GM06990 (cell line): ENCODE measurements at regions not wholly inside any gene's neighbourhood (a gene's known extent, or its start where the extent isn't known, plus 50 kb on each side); places are given as distances from the start of the nearest gene placed in this dataset.

Experiments used
- DNase-seq: peaks from one replicate; pipeline ENCODE4 v3.0.0-alpha.2; 2011; ENCODE audit not compliant: insufficient read length; ENCODE audit errors: extremely low read depth
- H3K27me3 ChIP-seq: replicated peaks from 2 replicates; pipeline ENCODE4 v1.6.0; 2011; ENCODE audit warnings: low read length; ENCODE audit not compliant: control insufficient read depth, insufficient read depth
- H3K36me3 ChIP-seq: 2 replicates; pipeline ENCODE4 v1.5.1; 2011; ENCODE audit warnings: low read length; ENCODE audit not compliant: control insufficient read depth, insufficient read depth
- H3K4me3 ChIP-seq: replicated peaks from 2 replicates; pipeline ENCODE4 v1.5.1; 2011; ENCODE audit warnings: low read depth, mild to moderate bottlenecking, control low read depth, low read length
- TF ChIP-seq, protein P1 (sequence below): IDR thresholded peaks from 2 replicates; pipeline ENCODE4 v1.5.1; 2011; ENCODE audit warnings: low read length, control low read depth, mild to moderate bottlenecking, inconsistent platforms; ENCODE audit not compliant: insufficient read depth, poor library complexity, severe bottlenecking

DNA sequence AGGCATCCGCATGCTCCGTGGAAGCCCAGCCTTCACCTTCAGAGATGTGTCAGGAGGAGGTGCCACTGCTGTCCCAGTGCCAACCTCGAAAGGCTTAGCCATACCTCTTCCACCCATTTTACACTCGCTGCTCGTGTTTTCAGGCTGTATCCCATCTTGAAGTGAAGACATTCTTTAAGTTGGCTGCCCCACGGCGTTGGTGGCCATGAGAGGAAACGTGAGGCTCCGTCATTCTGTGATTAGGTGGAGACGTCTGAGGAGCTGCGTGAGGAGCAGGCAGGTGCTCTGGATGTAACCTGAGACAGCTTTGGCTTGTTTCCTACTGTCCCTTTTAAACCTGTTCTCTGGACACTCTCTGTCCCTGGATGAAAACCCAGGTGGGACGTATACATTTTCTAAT is 159.9 kb upstream of the RNF32 start:
- DNase-seq, result no peak
- TF ChIP-seq, protein P1, sequence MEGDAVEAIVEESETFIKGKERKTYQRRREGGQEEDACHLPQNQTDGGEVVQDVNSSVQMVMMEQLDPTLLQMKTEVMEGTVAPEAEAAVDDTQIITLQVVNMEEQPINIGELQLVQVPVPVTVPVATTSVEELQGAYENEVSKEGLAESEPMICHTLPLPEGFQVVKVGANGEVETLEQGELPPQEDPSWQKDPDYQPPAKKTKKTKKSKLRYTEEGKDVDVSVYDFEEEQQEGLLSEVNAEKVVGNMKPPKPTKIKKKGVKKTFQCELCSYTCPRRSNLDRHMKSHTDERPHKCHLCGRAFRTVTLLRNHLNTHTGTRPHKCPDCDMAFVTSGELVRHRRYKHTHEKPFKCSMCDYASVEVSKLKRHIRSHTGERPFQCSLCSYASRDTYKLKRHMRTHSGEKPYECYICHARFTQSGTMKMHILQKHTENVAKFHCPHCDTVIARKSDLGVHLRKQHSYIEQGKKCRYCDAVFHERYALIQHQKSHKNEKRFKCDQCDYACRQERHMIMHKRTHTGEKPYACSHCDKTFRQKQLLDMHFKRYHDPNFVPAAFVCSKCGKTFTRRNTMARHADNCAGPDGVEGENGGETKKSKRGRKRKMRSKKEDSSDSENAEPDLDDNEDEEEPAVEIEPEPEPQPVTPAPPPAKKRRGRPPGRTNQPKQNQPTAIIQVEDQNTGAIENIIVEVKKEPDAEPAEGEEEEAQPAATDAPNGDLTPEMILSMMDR, result no peak
- Histone ChIP-seq H3K27me3 (no peaks in the 10 kb centered on the region; the same call in 1 of the 2 replicates), H3K36me3 (no peaks in the 10 kb centered on the region), H3K4me3 (no peak overlapping the region)

DNA sequence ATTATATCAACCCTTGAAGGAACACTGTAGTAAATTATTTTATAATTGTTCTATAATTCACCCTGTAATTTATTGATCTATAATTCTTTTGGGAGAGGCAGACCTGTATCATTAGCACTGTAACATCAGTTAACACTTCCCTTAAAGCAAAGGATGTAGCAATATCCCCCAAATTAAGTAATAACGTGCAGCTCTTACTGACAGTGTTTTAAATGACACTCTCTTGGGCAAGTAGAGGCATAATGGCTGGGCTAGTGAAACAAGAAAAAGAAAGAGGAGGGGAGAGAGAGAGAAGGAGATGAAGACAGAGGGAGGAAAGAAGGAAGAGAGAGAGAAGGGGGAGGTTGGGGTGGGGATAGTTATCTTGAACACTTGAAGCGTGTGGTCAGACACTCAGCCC is 161.0 kb upstream of the RNF32 start:
- TF ChIP-seq, protein P1, result no peak

DNA sequence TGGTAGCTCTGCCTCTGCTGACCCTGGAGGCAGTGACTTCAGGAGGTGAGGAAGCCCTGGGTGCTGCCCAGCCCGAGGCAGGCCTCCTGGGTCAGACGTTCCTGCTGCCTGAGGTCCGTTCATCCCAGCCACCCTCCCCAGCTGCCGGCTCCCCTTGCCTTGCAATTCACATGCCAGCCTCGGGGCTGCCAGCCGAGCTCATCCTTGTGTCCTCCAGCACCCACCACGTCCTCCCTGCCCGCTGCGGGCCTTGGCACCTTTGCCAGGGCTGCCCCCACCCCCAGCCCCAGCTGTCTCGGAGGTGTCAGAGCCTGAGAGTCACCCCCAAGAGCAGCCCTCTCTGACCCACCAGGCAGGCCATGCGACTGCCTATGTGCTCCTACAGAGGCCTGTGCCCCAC is 162.1 kb upstream of the RNF32 start:
- DNase-seq, result no peak
- no peaks in the 10 kb centered on the region; the same call in 1 of the 2 replicates for H3K27me3 ChIP-seq
- H3K36me3 ChIP-seq, result no peaks in the 10 kb centered on the region
- TF ChIP-seq, protein P1, result no peak
- no peak overlapping the region for H3K4me3 ChIP-seq

More for the DNA sequence above, 161.0 kb upstream of the RNF32 start:
- no peak for DNase-seq
- H3K4me3 ChIP-seq, result no peak overlapping the region
- no peaks in the 10 kb centered on the region for H3K36me3 ChIP-seq
- H3K27me3 ChIP-seq, result no peaks in the 10 kb centered on the region; the same call in 1 of the 2 replicates

DNA sequence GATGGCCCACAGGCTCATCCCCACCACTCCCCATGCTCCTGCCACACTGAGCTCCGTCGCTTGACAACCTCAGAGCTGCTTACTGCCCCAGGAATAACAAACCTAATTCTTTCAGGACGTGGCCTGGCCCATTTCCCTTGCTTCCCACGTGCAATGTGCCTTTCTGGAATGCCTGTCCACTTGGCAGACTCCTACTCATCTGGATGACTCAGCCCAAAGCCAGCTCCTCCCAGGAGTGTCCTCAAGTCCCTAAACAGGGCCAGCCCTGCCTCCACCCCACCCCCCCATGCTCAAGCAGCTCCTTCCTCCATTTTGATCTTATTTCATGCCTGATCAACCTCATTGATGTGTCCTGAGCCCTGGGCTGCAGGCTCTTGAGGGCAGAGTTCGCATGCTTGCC is 164.9 kb upstream of the RNF32 start:
- Histone ChIP-seq H3K4me3 (no peak overlapping the region), H3K36me3 (no peaks in the 10 kb centered on the region), H3K27me3 (no peaks in the 10 kb centered on the region; the same call in 1 of the 2 replicates)
- DNase-seq, result no peak
- TF ChIP-seq, protein P1, result no peak

DNA sequence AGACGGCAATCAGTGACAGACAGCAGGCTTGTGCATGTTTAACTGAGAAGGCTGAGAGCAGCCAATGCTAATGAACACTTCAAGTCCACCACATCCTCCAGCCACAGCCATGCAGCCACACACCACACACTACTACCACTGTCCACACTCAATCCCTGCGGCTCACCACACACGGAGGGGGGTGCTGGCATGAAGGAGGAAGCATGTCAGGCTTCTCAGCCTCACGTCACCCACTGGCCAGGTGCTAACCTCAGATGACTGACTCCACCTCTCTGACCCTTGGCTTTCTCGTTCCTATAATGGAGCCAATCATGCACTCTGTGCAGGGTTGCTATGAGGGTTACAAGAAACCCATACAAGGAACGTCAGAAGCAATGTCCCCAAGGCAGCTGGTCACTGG is 165.4 kb upstream of the RNF32 start:
- TF ChIP-seq, protein P1, result no peak
- peak; percentile 37 for DNase-seq
- no peak overlapping the region for H3K4me3 ChIP-seq
- H3K36me3 ChIP-seq, result no peaks in the 10 kb centered on the region
- no peaks in the 10 kb centered on the region; the same call in 1 of the 2 replicates for H3K27me3 ChIP-seq

DNA sequence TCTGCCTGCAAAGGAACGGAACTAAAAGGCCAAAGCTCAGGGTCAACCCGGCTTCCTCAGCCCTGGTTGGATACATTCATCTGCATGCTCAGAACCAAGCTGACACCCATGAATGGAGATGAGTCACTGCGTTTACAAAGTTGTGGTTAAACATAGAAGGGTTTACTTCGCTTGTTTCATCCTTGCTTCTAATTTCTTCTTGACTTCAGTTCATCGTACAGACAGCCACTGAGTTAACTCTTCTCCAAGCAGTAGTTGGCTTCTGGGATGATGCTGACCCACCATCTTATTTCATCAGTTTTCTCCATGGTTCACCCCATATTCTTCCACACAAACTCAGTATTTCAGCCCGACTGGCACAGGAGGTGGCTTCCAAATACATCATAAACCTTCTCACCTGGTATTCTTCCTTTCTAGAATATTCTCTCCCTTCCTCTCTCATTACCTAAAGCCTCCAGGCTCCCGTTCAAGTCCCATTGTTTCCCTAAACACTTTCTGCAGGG is 166.3 kb upstream of the RNF32 start:
- no peaks in the 10 kb centered on the region for H3K36me3 ChIP-seq
- no peak for DNase-seq
- TF ChIP-seq, protein P1, result no peak
- H3K4me3 ChIP-seq, result no peak overlapping the region
- no peaks in the 10 kb centered on the region; the same call in 1 of the 2 replicates for H3K27me3 ChIP-seq
